ENCODE measurements at regions not wholly inside any gene's neighbourhood (a gene's known extent, or its start where the extent isn't known, plus 50 kb on each side); places are given as distances from the start of the nearest gene placed in this dataset.

GRCh38 chrX:34810916-34811315, 131.7 kb upstream of the FAM47B start:
- POLR2A ChIA-PET, result no interaction called here
- Histone ChIP-seq H3K9me3 (replicated peaks; ENCODE audit: control insufficient read depth, insufficient read depth, low read length) (no peaks in the 10 kb centered on the region), H3K4me3 (replicated peaks in 1 of 3; ENCODE audit: insufficient read depth in 1 of 3, low read depth in 1 of 3, low read length in 3 of 3) (no peak overlapping the region), H4K20me1 (replicated peaks; ENCODE audit: control insufficient read depth, extremely low read depth, insufficient read depth, low read length) (no peaks in the 10 kb centered on the region), H3K4me2 (ENCODE audit: insufficient read depth, low read length) (no peak overlapping the region), H3K27ac (ENCODE audit: insufficient read depth, low read depth, low read length) (no peak overlapping the region), H3K79me2 (ENCODE audit: control insufficient read depth, insufficient read depth, low read length) (no peaks in the 10 kb centered on the region), H3K27me3 (ENCODE audit: control insufficient read depth in 2 of 2, insufficient read depth in 2 of 2, low read length in 2 of 2) (no peaks in the 10 kb centered on the region), H3K4me1 (ENCODE audit: control insufficient read depth, extremely low read depth, insufficient read depth, low read length) (peaks cover 4% of the 10 kb centered on the region), H3K36me3 (ENCODE audit: control insufficient read depth in 2 of 2, extremely low read depth in 1 of 2, insufficient read depth in 2 of 2, low read length in 2 of 2) (no peaks in the 10 kb centered on the region), H3K9ac (replicated peaks; ENCODE audit: extremely low read depth, insufficient read depth, low read length) (no peak overlapping the region), H3K9me1 (replicated peaks; ENCODE audit: control insufficient read depth, extremely low read depth, insufficient read depth, low read length) (no peaks in the 10 kb centered on the region), H2AFZ (ENCODE audit: low read depth, low read length) (no peak overlapping the region)
- dilution Hi-C loops (cut with MboI; ENCODE audit: extremely low pct_ligation_motif_present, low sequenced_read_pairs) (no loop called here), intact Hi-C loops (cut with micrococcal nuclease) (no loop called here)
- no peak for FAIRE-seq
- TF ChIP-seq, protein P1, sequence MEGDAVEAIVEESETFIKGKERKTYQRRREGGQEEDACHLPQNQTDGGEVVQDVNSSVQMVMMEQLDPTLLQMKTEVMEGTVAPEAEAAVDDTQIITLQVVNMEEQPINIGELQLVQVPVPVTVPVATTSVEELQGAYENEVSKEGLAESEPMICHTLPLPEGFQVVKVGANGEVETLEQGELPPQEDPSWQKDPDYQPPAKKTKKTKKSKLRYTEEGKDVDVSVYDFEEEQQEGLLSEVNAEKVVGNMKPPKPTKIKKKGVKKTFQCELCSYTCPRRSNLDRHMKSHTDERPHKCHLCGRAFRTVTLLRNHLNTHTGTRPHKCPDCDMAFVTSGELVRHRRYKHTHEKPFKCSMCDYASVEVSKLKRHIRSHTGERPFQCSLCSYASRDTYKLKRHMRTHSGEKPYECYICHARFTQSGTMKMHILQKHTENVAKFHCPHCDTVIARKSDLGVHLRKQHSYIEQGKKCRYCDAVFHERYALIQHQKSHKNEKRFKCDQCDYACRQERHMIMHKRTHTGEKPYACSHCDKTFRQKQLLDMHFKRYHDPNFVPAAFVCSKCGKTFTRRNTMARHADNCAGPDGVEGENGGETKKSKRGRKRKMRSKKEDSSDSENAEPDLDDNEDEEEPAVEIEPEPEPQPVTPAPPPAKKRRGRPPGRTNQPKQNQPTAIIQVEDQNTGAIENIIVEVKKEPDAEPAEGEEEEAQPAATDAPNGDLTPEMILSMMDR (IDR thresholded peaks at IDR 0.05; ENCODE audit: extremely low read depth in 1 of 2, insufficient read depth in 1 of 2, low read depth in 1 of 2, low read length in 2 of 2), result no peak
- TF ChIP-seq POLR2A (IDR thresholded peaks at IDR 0.05; ENCODE audit: low read depth, low read length) (no peak), MYC (IDR thresholded peaks at IDR 0.05; ENCODE audit: low read depth, low read length) (no peak), GATA2 (IDR thresholded peaks at IDR 0.05; ENCODE audit: insufficient read depth, insufficient read length, low read depth, low read length) (no peak), POLR2AphosphoS5 (IDR thresholded peaks at IDR 0.05; ENCODE audit: insufficient read depth, low read depth, low read length) (no peak), FOS (IDR thresholded peaks at IDR 0.05; ENCODE audit: borderline replicate concordance, insufficient read depth, low read length) (no peak), MAX (IDR thresholded peaks at IDR 0.05; ENCODE audit: insufficient read depth, insufficient read length) (no peak), EZH2 (IDR thresholded peaks at IDR 0.05; ENCODE audit: borderline replicate concordance, low read depth, low read length, severe bottlenecking) (no peak), JUN (IDR thresholded peaks at IDR 0.05; ENCODE audit: borderline replicate concordance, insufficient read depth, insufficient read length, low read depth) (no peak)
- no peak for DNase-seq (ENCODE audit: low read depth, low spot score)
- CTCF ChIA-PET, result interaction anchor here (0.6 kb wide), 1 partner anchor 27 kb away, joined by 4 read pairs; no protein-coding TSS in a partner anchor
- no TSS peak for BruUV-seq (replicated peaks)

Measured in endothelial cell of umbilical vein (primary cell).